ENCODE measurements at regions not wholly inside any gene's neighbourhood (a gene's known extent, or its start where the extent isn't known, plus 50 kb on each side); places are given as distances from the start of the nearest gene placed in this dataset.

- Histone ChIP-seq H3K4me3 (ENCODE audit: control insufficient read depth in 2 of 3, extremely low read depth in 1 of 3, insufficient read depth in 2 of 3, low read depth in 1 of 3, low read length in 3 of 3) (no peak overlapping the region), H3K4me2 (ENCODE audit: control insufficient read depth, extremely low read depth, insufficient read depth, low read depth, low read length) (no peak overlapping the region), H4K20me1 (ENCODE audit: control insufficient read depth, extremely low read depth, insufficient read depth, low read length) (no peaks in the 10 kb centered on the region), H3K27ac (ENCODE audit: control insufficient read depth, insufficient read depth, low read length) (no peak overlapping the region), H3K9me1 (ENCODE audit: control insufficient read depth, extremely low read depth, insufficient read depth, low read length) (no peaks in the 10 kb centered on the region), H3K9me3 (ENCODE audit: control insufficient read depth, low read depth, low read length) (no peaks in the 10 kb centered on the region), H3K4me1 (ENCODE audit: control insufficient read depth, extremely low read depth, insufficient read depth, low read length) (peaks cover 26% of the 10 kb centered on the region), H3K9ac (ENCODE audit: control insufficient read depth, extremely low read depth, insufficient read depth, low read length) (no peak overlapping the region), H2AFZ (ENCODE audit: control insufficient read depth, low read length) (no peak overlapping the region), H3K36me3 (ENCODE audit: control insufficient read depth in 2 of 2, extremely low read depth in 1 of 2, insufficient read depth in 2 of 2, low read length in 2 of 2) (no peaks in the 10 kb centered on the region), H3K79me2 (ENCODE audit: control insufficient read depth, insufficient read depth, low read length) (no peaks in the 10 kb centered on the region), H3K27me3 (ENCODE audit: control insufficient read depth, extremely low read depth, insufficient read depth, low read length) (peaks cover 9% of the 10 kb centered on the region)
- FAIRE-seq (no peak), DNase-seq (ENCODE audit: low read depth, low spot score) (no peak)
- dilution Hi-C loops (cut with MboI; ENCODE audit: extremely low pct_ligation_motif_present, low sequenced_read_pairs) = no loop called here
- TF ChIP-seq CTCF (optimal IDR thresholded peaks at IDR 0.05 in 1 of 3, IDR thresholded peaks at IDR 0.05 in 1 of 3, conservative IDR thresholded peaks at IDR 0.05 in 1 of 3; ENCODE audit: extremely low read depth in 1 of 3, insufficient read depth in 2 of 3, low read length in 3 of 3) (no peak), EZH2 (IDR thresholded peaks at IDR 0.05; ENCODE audit: low read length) (no peak)
Measured at GRCh38 chr16:85527042-85527766, 85.9 kb upstream of the GSE1 start.

GRCh38 chr16:85527767-85528297, 85.3 kb upstream of the GSE1 start:
- DNase-seq (ENCODE audit: low read depth, low spot score) (no peak), FAIRE-seq (no peak)
- H3K4me1 ChIP-seq (ENCODE audit: control insufficient read depth, extremely low read depth, insufficient read depth, low read length) = peaks cover 26% of the 10 kb centered on the region
- no peak overlapping the region for H3K27ac ChIP-seq (ENCODE audit: control insufficient read depth, insufficient read depth, low read length)
- no peaks in the 10 kb centered on the region for H3K9me3 ChIP-seq (ENCODE audit: control insufficient read depth, low read depth, low read length)
- H3K4me2 ChIP-seq (ENCODE audit: control insufficient read depth, extremely low read depth, insufficient read depth, low read depth, low read length) = no peak overlapping the region
- H3K4me3 ChIP-seq (ENCODE audit: control insufficient read depth in 2 of 3, extremely low read depth in 1 of 3, insufficient read depth in 2 of 3, low read depth in 1 of 3, low read length in 3 of 3) = no peak overlapping the region
- H3K79me2 ChIP-seq (ENCODE audit: control insufficient read depth, insufficient read depth, low read length) = no peaks in the 10 kb centered on the region
- H3K9me1 ChIP-seq (ENCODE audit: control insufficient read depth, extremely low read depth, insufficient read depth, low read length) = no peaks in the 10 kb centered on the region
- no peaks in the 10 kb centered on the region for H4K20me1 ChIP-seq (ENCODE audit: control insufficient read depth, extremely low read depth, insufficient read depth, low read length)
- TF ChIP-seq CTCF (optimal IDR thresholded peaks at IDR 0.05 in 1 of 3, IDR thresholded peaks at IDR 0.05 in 1 of 3, conservative IDR thresholded peaks at IDR 0.05 in 1 of 3; ENCODE audit: extremely low read depth in 1 of 3, insufficient read depth in 2 of 3, low read length in 3 of 3) (no peak), EZH2 (IDR thresholded peaks at IDR 0.05; ENCODE audit: low read length) (no peak)
- no peak overlapping the region for H3K9ac ChIP-seq (ENCODE audit: control insufficient read depth, extremely low read depth, insufficient read depth, low read length)
- no peak overlapping the region for H2AFZ ChIP-seq (ENCODE audit: control insufficient read depth, low read length)
- dilution Hi-C loops (cut with MboI; ENCODE audit: extremely low pct_ligation_motif_present, low sequenced_read_pairs) = no loop called here
- no peaks in the 10 kb centered on the region for H3K36me3 ChIP-seq (ENCODE audit: control insufficient read depth in 2 of 2, extremely low read depth in 1 of 2, insufficient read depth in 2 of 2, low read length in 2 of 2)
- peaks cover 9% of the 10 kb centered on the region for H3K27me3 ChIP-seq (ENCODE audit: control insufficient read depth, extremely low read depth, insufficient read depth, low read length)
